ENCODE measurements at regions not wholly inside any gene's neighbourhood (a gene's known extent, or its start where the extent isn't known, plus 50 kb on each side); places are given as distances from the start of the nearest gene placed in this dataset.

DNA sequence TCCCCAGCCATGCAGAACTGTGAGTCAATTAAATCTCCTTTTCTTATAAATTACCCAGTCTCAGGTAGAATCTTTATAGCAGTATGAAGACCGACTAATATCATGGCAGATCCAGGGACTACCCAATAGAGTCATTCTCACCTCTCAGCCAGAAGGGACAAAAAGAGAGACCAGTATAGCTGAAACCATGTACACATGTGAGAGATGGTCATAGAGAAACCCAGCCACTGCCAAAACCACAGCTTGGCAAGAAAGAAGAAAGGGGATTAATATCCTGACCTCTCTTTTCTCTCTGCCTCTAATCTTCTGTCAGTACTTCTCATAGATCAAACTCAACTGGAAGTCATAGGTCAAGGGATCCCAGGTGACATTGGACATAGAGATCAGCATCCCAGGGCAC, 109.8 kb downstream of the CCDC34 start:
- no peak for DNase-seq
- WGBS, 5 donors, result 78 to 91% (median 85%) methylated on average over 1 of the region's 1 CpG
- Histone ChIP-seq H3K4me3 (no peak overlapping the region), H3K4me1 (peaks cover 0 to 10% (median 0%) of the 10 kb centered on the region in 6 donors), H3K36me3 (no peaks in the 10 kb centered on the region), H3K27me3 (replicated peaks in 1 of 7) (no peaks in the 10 kb centered on the region), H3K27ac (no peak overlapping the region), H3K9me3 (no peaks in the 10 kb centered on the region)
- intact Hi-C loops (cut with DNase I; ENCODE audit: low total_unique reads), result no loop called here
- TF ChIP-seq POLR2A (IDR thresholded peaks at IDR 0.05) (no peak), POLR2AphosphoS5 (IDR thresholded peaks at IDR 0.05) (no peak)
- TF ChIP-seq, protein P1, sequence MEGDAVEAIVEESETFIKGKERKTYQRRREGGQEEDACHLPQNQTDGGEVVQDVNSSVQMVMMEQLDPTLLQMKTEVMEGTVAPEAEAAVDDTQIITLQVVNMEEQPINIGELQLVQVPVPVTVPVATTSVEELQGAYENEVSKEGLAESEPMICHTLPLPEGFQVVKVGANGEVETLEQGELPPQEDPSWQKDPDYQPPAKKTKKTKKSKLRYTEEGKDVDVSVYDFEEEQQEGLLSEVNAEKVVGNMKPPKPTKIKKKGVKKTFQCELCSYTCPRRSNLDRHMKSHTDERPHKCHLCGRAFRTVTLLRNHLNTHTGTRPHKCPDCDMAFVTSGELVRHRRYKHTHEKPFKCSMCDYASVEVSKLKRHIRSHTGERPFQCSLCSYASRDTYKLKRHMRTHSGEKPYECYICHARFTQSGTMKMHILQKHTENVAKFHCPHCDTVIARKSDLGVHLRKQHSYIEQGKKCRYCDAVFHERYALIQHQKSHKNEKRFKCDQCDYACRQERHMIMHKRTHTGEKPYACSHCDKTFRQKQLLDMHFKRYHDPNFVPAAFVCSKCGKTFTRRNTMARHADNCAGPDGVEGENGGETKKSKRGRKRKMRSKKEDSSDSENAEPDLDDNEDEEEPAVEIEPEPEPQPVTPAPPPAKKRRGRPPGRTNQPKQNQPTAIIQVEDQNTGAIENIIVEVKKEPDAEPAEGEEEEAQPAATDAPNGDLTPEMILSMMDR (IDR thresholded peaks at IDR 0.05 in 8 of 11, conservative IDR thresholded peaks at IDR 0.05 in 3 of 11), result no peak

DNA sequence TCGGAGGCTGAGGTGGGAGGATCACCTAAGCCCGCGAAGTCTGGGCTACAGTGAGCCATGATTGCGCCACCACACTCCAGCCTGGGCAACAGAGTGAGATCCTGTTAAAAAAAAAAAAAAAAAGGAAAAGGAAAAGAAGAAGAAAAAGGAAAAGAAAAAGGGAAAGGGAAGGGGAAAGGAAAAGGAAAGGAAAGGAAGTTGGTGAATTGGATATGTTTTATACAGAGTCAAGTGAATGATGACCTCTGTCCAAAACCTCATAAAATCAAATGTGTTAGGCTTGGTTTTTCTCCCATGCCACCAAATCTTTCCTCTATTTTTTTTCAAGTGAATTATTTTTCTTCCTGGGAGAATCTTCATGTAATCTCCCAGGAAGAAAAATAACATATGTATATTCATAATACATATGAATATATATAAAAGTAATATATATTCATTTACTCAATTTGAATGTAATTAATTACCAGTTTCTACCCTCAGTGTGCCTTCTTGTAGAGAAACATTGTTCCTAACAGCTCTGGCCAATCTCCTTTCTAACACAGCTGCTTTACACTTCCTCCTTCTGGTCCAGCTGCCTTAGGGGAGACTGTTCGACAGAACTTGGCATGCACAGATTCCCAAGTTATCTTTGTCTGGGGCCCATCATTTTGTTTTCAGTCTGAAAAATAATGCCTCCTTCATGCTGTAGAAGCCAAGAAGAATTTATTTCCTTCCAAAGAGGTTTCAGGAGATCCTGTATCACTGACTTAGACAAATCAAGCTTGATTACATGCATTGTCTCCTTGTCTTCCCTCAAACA, 111.9 kb downstream of the CCDC34 start:
- Histone ChIP-seq H3K9me3 (no peaks in the 10 kb centered on the region), H3K4me1 (peaks cover 0 to 22% (median 1%) of the 10 kb centered on the region in 6 donors), H3K36me3 (no peaks in the 10 kb centered on the region), H3K27me3 (replicated peaks in 1 of 7) (no peaks in the 10 kb centered on the region), H3K4me3 (no peak overlapping the region), H3K27ac (no peak overlapping the region)
- 80 to 86% (median 85%) methylated on average over 5 of the region's 5 CpGs for WGBS, 5 donors
- DNase-seq, result no peak
- intact Hi-C loops (cut with DNase I; ENCODE audit: low total_unique reads), result no loop called here
- no peak for TF ChIP-seq POLR2AphosphoS5 (IDR thresholded peaks at IDR 0.05)
- no peak for TF ChIP-seq POLR2A (IDR thresholded peaks at IDR 0.05)
- TF ChIP-seq, protein P1 (IDR thresholded peaks at IDR 0.05 in 8 of 11, conservative IDR thresholded peaks at IDR 0.05 in 3 of 11), result no peak

DNA sequence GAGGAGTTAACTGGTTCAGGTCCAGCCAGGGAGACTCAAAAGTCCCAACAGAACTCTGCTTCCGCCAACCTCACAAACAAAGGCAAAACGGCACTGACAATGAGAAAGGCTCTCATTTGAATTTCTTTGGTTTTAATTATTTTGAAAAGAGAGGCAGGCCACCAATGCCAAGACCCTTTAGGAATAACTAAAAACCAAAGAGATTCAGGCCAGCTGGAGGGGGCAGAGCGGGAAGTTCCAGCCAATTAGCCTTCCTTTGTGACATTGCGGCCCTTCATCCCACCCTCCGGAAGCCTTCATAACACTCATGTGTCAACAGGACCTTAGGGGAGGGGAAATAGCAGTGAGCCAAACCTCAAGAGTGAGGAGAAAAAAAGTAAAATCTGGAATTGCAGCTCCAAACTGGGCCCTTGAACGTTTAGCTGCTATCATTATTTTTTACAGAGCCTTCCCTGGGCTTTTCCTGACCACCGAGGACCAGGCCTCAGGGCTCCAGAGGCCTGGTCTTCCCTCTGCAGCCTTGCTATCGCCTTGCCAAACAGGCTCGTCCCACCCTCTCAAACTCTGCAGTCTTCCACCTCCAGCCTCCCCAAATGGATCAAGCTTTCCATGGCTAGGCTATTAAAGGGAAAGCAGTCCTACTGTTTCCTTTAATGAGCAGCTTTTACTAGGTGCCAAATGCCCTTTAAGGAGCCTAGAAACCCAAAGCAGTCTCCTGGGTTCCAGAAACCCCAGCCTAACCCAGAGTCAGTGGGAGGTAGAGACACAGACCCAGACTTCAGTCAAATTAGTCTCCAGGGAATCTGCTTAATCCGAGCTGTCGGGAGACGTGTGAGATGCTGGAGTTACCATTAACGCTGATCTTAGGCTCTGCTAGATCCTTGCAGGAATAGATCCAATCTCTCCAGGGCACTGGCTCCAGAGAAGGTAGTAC, 114.2 kb downstream of the CCDC34 start:
- Histone ChIP-seq H3K27ac (peak overlapping the region in 6 of 8 donors; percentile 23 to 72 (median 51)), H3K9me3 (no peaks in the 10 kb centered on the region), H3K27me3 (replicated peaks in 1 of 7) (peaks cover 0 to 5% (median 0%) of the 10 kb centered on the region in 7 donors), H3K36me3 (no peaks in the 10 kb centered on the region), H3K4me3 (no peak overlapping the region), H3K4me1 (peaks cover 0 to 22% (median 1%) of the 10 kb centered on the region in 6 donors)
- no peak for DNase-seq
- intact Hi-C loops (cut with DNase I; ENCODE audit: low total_unique reads), result no loop called here
- 55 to 65% (median 57%) methylated on average over 13 of the region's 13 CpGs for WGBS, 5 donors
- TF ChIP-seq, protein P1 (IDR thresholded peaks at IDR 0.05 in 8 of 11, conservative IDR thresholded peaks at IDR 0.05 in 3 of 11), result no peak
- no peak for TF ChIP-seq POLR2A (IDR thresholded peaks at IDR 0.05)
- no peak for TF ChIP-seq POLR2AphosphoS5 (IDR thresholded peaks at IDR 0.05)
